B cell (primary cell): ENCODE measurements at regions not wholly inside any gene's neighbourhood (a gene's known extent, or its start where the extent isn't known, plus 50 kb on each side); places are given as distances from the start of the nearest gene placed in this dataset.

ENCODE experiments used
- ATAC-seq: fragments of 200-7000 bp; cut with Tn5 transposase; one replicate; pipeline ENCODE4 v1.10.0; 2021; ENCODE audit warnings: low read depth, mild to moderate bottlenecking, moderate number of reproducible peaks, moderate library complexity
- CTCF ChIA-PET: fragments of 350-600 bp; sonication (Branson Sonifier 250); formaldehyde crosslinking; loops from one replicate; lab custom pipeline; 2021; ENCODE audit warnings: antibody characterized with exemption, inconsistent platforms; lab: Charles Lee
- POLR2A ChIA-PET: fragments of 350-600 bp; sonication (Branson Sonifier 250); formaldehyde crosslinking; loops from one replicate; lab custom pipeline; 2021; ENCODE audit warnings: antibody characterized with exemption; lab: Charles Lee
- DNase-seq: peaks from one replicate; pipeline ENCODE4 v3.0.0; 2013
- H2AFZ ChIP-seq: 2 replicates; pipeline ENCODE4 v1.6.1; 2012; ENCODE audit warnings: mild to moderate bottlenecking, low read depth, low read length; ENCODE audit not compliant: insufficient read depth, poor library complexity, severe bottlenecking
- H3K27ac ChIP-seq, 2 donors: 1 replicate in 1 of 2; 2 replicates in 1 of 2; pipeline ENCODE4 v1.5.1; 2012 to 2013; ENCODE audit warnings: low read length in 2 of 2, mild to moderate bottlenecking in 2 of 2, moderate library complexity in 1 of 2
- H3K27me3 ChIP-seq, 4 experiments: fragments of 200-600 bp in 1 of 4; sonication (generic) in 1 of 4; replicated peaks in 1 of 4; 1 replicate in 2 of 4; 2 replicates in 2 of 4; pipeline versions ENCODE4 v1.6.1 to v1.7.0; 2013 to 2016; ENCODE audit warnings: low read length in 3 of 4, mild to moderate bottlenecking in 2 of 4, mixed read lengths in 1 of 4, moderate library complexity in 1 of 4; ENCODE audit not compliant: insufficient read depth in 4 of 4, control insufficient read depth in 3 of 4; ENCODE audit errors: control extremely low read depth in 1 of 4
- H3K36me3 ChIP-seq, 2 experiments: replicated peaks in 1 of 2; 1 replicate in 1 of 2; 2 replicates in 1 of 2; pipeline versions ENCODE4 v1.6.1 to v1.7.1; 2013; ENCODE audit warnings: low read length in 1 of 2; ENCODE audit not compliant: insufficient read depth in 2 of 2, control insufficient read depth in 1 of 2; ENCODE audit errors: control extremely low read depth in 1 of 2, extremely low read depth in 1 of 2
- H3K4me1 ChIP-seq, 2 donors: fragments of 200-600 bp in 1 of 2; sonication (generic) in 1 of 2; 1 replicate in 1 of 2; 2 replicates in 1 of 2; pipeline versions ENCODE4 v1.5.1 to v1.6.1; 2013 to 2017; ENCODE audit warnings: low read length in 2 of 2; ENCODE audit not compliant: control insufficient read depth in 2 of 2, insufficient read depth in 2 of 2
- H3K4me2 ChIP-seq: replicated peaks from 2 replicates; pipeline ENCODE3; 2012; ENCODE audit warnings: mild to moderate bottlenecking, low read depth, low read length; ENCODE audit not compliant: poor library complexity, severe bottlenecking
- H3K4me3 ChIP-seq, 5 experiments: fragments of 200-600 bp in 1 of 5; sonication (generic) in 1 of 5; 1 replicate in 3 of 5; 2 replicates in 2 of 5; pipeline versions ENCODE4 v1.5.1 to v1.7.0; 2011 to 2016; ENCODE audit warnings: low read length in 4 of 5, mild to moderate bottlenecking in 4 of 5, low read depth in 2 of 5, control low read depth in 1 of 5, moderate library complexity in 1 of 5; ENCODE audit not compliant: insufficient read depth in 1 of 5; ENCODE audit errors: control extremely low read depth in 1 of 5, extremely low read depth in 1 of 5
- H3K79me2 ChIP-seq: fragments of 200-600 bp; sonication (generic); one replicate; pipeline ENCODE4 v1.6.0; 2016; ENCODE audit warnings: low read length; ENCODE audit not compliant: control insufficient read depth, insufficient read depth
- H3K9ac ChIP-seq: fragments of 200-600 bp; sonication (generic); 2 replicates; pipeline ENCODE4 v1.6.1; 2017; ENCODE audit warnings: mild to moderate bottlenecking, low read length, moderate library complexity
- H3K9me3 ChIP-seq, 3 donors: one replicate each; pipeline versions ENCODE4 v1.6.1 to v1.7.1; 2013; ENCODE audit warnings: low read length in 2 of 3; ENCODE audit not compliant: control insufficient read depth in 2 of 3, insufficient read depth in 1 of 3; ENCODE audit errors: control extremely low read depth in 1 of 3
- H4K20me1 ChIP-seq: 2 replicates; pipeline ENCODE4 v1.6.0; 2012; ENCODE audit warnings: mild to moderate bottlenecking, low read length; ENCODE audit not compliant: insufficient read depth, control insufficient read depth, poor library complexity, severe bottlenecking
- H3K27ac Mint-ChIP-seq: one replicate; pipeline ENCODE4 v1.8.0; 2021; ENCODE audit warnings: mixed read lengths
- H3K27me3 Mint-ChIP-seq: one replicate; pipeline ENCODE4 v1.8.0; 2021; ENCODE audit warnings: mixed read lengths
- H3K4me1 Mint-ChIP-seq: one replicate; pipeline ENCODE4 v1.8.0; 2021; ENCODE audit warnings: mixed read lengths
- H3K4me3 Mint-ChIP-seq: one replicate; pipeline ENCODE4 v1.8.0; 2021; ENCODE audit warnings: mixed read lengths
- H3K9me3 Mint-ChIP-seq: one replicate; pipeline ENCODE4 v1.8.0; 2022; ENCODE audit warnings: mixed read lengths; ENCODE audit not compliant: insufficient read depth
- EZH2 ChIP-seq: IDR thresholded peaks from 2 replicates; pipeline ENCODE4 v1.6.1; 2012; ENCODE audit warnings: borderline replicate concordance, low read depth, mild to moderate bottlenecking, moderate library complexity, low read length; ENCODE audit not compliant: insufficient read depth, poor library complexity, severe bottlenecking
- WGBS: methylation state at CpG from one replicate; pipeline ENCODE4 v1.1.5; 2013; ENCODE audit warnings: missing lambda C conversion rate; ENCODE audit not compliant: insufficient coverage; 5-methylcytosine and 5-hydroxymethylcytosine counted together
- intact Hi-C: fragments of 100-400 bp; cut with micrococcal nuclease; formaldehyde crosslinking; loops from one replicate; pipeline ENCODE4 v1.10.0; 2022
- TF ChIP-seq, protein P1 (sequence below): fragments of 200-600 bp; IDR thresholded peaks from one replicate; pipeline ENCODE4 v1.8.0; 2022; ENCODE audit warnings: antibody characterized with exemption, mild to moderate bottlenecking

DNA sequence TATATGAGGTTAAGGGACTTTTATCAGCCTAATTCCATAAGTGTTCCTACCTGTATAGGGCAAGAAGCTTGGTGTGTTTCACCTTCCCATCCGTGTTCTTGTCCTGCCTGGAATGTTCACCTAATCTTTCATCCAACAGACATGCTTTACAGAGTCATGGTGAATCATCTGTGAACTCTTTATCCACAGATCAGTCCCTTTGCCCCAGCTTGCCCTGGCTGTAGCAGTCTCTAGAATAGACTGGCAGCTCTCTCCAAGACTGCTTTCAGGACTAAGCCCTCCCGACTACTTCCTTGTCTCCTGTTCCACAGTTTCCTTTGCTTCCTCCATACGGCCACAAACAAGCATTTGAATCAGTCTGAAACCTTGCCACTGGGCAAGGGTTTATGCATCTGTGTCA, 177.9 kb upstream of the IL15 start:
- POLR2A ChIA-PET, result no interaction called here
- Histone ChIP-seq H3K36me3 (no peaks in the 10 kb centered on the region), H3K4me2 (no peak overlapping the region), H3K9ac (no peak overlapping the region), H4K20me1 (no peaks in the 10 kb centered on the region), H3K4me3 (no peak overlapping the region), H3K79me2 (no peaks in the 10 kb centered on the region), H2AFZ (no peak overlapping the region), H3K9me3 (no peaks in the 10 kb centered on the region), H3K27ac (no peak overlapping the region), H3K27me3 (no peaks in the 10 kb centered on the region), H3K4me1 (no peaks in the 10 kb centered on the region)
- H3K27me3 Mint-ChIP-seq, result no peaks in the 10 kb centered on the region
- intact Hi-C loops, result no loop called here
- no peak for DNase-seq
- no peaks in the 10 kb centered on the region for H3K9me3 Mint-ChIP-seq
- CTCF ChIA-PET, result no interaction called here
- no peak overlapping the region for H3K27ac Mint-ChIP-seq
- TF ChIP-seq, protein P1, sequence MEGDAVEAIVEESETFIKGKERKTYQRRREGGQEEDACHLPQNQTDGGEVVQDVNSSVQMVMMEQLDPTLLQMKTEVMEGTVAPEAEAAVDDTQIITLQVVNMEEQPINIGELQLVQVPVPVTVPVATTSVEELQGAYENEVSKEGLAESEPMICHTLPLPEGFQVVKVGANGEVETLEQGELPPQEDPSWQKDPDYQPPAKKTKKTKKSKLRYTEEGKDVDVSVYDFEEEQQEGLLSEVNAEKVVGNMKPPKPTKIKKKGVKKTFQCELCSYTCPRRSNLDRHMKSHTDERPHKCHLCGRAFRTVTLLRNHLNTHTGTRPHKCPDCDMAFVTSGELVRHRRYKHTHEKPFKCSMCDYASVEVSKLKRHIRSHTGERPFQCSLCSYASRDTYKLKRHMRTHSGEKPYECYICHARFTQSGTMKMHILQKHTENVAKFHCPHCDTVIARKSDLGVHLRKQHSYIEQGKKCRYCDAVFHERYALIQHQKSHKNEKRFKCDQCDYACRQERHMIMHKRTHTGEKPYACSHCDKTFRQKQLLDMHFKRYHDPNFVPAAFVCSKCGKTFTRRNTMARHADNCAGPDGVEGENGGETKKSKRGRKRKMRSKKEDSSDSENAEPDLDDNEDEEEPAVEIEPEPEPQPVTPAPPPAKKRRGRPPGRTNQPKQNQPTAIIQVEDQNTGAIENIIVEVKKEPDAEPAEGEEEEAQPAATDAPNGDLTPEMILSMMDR, result no peak
- TF ChIP-seq EZH2, result no peak
- no peak overlapping the region for H3K4me3 Mint-ChIP-seq
- 32% methylated on average over 3 of the region's 3 CpGs for WGBS
- no peak for ATAC-seq
- H3K4me1 Mint-ChIP-seq, result no peaks in the 10 kb centered on the region

DNA sequence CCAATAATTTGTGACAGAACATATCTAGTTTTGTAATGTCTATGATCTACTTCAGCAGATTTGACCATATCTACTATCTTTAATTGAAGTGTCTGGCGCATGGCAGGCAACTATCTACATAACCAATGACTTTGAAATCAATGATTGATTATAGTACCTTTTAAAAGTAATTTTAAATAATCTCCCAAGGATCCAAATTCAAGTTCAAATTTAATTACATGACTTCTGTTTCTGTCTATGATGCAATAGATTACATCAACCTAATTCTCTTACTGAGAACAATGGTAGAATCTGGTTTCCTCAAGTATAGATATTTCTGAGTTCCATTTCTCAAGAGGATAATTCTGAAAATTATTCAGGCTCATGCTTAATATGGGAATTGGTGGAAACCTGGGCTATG, 177.4 kb upstream of the IL15 start:
- CTCF ChIA-PET, result no interaction called here
- H3K4me2 ChIP-seq, result no peak overlapping the region

More for the DNA sequence above, 177.4 kb upstream of the IL15 start:
- H3K4me3 ChIP-seq, result no peak overlapping the region
- no peaks in the 10 kb centered on the region for H3K4me1 Mint-ChIP-seq
- H4K20me1 ChIP-seq, result no peaks in the 10 kb centered on the region
- no peaks in the 10 kb centered on the region for H3K27me3 ChIP-seq
- H3K79me2 ChIP-seq, result no peaks in the 10 kb centered on the region
- WGBS, result no CpG with 5 or more reads among the region's 1 CpG
- no peak for DNase-seq
- H3K4me1 ChIP-seq, result no peaks in the 10 kb centered on the region
- intact Hi-C loops, result no loop called here
- no peak overlapping the region for H2AFZ ChIP-seq
- no peak for TF ChIP-seq EZH2
- TF ChIP-seq, protein P1, result no peak
- H3K36me3 ChIP-seq, result no peaks in the 10 kb centered on the region
- no peak overlapping the region for H3K27ac Mint-ChIP-seq
- no peak overlapping the region for H3K9ac ChIP-seq
- ATAC-seq, result no peak
- no peak overlapping the region for H3K4me3 Mint-ChIP-seq
- H3K9me3 Mint-ChIP-seq, result no peaks in the 10 kb centered on the region
- no peak overlapping the region for H3K27ac ChIP-seq
- H3K9me3 ChIP-seq, result no peaks in the 10 kb centered on the region
- POLR2A ChIA-PET, result no interaction called here
- no peaks in the 10 kb centered on the region for H3K27me3 Mint-ChIP-seq
